ENCODE measurements at regions not wholly inside any gene's neighbourhood (a gene's known extent, or its start where the extent isn't known, plus 50 kb on each side); places are given as distances from the start of the nearest gene placed in this dataset.
"Not testable (repeated sequence)": the region's sequence is repeated elsewhere in the genome, so short reads cannot be mapped to it uniquely, and the experiment has no call there.

- DNase-seq (ENCODE audit: low read depth): not testable (repeated sequence)
Observed at GRCh38 chr3:75394102-75394501, 270.0 kb upstream of the FRG2C start.

- not testable (repeated sequence) for DNase-seq (ENCODE audit: low read depth)
Observed at GRCh38 chr3:75394562-75395360, 269.4 kb upstream of the FRG2C start.

DNA sequence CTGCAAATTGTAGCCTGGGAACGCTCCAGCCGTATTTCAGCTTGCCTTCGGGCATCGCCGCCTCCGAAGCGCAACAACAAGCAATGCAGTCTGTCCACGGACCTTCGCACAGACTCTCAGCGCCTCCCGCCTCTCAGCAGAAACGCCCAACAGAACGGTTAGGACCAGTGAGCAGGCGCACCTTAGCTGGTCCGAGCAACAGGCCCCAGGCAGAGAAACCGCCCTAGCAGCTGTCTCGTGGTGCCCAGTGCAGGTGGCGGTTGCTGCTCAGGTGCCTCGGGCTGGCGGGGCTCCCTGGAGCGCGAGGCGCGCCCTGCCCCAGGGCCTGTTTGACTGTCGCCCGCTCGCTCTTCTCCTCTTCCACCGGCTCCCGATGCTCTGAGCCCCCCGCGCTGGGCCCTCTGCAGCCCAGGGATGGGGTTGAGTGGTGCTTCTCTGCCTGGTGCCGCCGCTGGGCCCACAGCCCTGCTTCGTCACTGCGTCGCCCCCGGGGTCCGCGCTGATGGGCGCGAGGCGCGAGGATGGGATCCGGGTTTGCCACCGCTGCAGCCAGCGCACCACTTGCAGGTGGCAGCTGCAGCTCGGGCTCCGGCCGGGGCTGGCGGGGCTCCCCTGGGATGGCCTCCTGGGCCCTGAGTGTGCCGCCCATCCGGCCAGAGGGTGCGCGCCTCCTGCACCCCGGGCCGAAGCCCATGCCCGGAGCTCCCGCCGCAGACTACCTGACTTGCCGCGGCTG, 268.4 kb upstream of the FRG2C start:
- no peak for DNase-seq (ENCODE audit: low read depth)

DNA sequence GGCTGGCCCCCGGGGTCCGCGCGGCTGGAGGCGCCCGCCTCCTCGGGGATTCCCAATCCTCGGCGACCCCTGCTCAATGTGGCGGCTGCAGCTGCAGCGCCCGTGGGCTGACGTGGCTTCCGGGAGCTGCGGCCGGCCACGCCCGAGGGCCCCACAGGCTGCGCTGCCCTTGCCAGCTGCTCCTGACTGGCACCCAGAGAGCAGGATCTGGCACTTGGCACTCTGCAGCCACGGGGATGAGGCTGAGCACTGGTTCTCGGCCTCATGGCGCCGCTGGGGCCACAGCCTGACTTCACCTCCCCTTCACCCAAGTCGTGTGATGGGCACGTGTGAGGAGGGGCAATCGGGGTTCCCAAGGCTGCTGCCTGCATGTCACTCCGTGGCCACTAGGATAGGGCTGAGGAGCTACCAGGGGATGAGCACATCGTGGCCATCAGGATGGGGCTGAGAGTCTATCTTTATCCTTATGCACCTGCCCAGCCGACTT, 267.8 kb upstream of the FRG2C start:
- no peak for DNase-seq (ENCODE audit: low read depth)

- not testable (repeated sequence) for DNase-seq (ENCODE audit: low read depth)
Observed at GRCh38 chr3:75397486-75397885, 266.6 kb upstream of the FRG2C start.

DNA sequence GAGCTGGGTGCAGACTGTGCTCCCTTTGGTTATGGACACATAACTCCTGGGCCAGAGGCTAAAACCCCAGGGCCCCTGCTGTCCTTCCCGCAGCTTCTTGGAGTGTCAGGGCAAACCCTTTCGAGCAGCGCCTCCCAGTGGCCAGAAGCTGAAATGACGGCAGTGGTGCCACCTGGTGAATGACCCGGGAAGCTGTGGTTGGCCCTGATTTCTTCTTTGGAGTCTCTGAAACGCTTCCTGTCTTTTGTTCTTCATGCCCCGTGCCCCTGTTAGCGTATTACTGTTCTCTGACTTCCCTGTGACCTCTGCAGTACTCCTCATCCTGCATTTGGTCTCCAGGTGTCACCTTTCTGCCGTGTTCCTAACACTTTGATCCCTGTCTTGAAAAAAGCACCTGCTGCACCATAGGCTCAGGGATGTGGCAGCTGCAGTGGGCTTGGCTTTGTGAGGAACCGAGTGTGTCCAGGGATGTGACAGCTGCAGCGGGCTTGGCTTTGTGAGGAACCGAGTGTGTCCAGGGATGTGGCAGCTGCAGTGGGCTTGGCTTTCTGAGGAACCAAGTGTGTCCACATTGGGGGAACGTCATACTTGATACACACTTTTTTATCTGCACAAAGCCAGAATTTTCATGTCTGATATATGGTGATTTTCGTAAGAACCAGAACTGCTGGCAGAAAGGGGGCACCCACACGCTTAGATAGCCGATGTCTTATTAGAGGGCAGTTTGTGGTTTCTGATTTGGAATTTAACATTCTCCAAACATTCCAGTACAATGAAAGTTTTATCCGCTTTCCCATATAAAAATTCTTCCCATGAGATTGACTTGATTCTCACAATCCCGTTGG, 241.8 kb upstream of the FRG2C start:
- DNase-seq (ENCODE audit: low read depth): not testable (repeated sequence)

DNA sequence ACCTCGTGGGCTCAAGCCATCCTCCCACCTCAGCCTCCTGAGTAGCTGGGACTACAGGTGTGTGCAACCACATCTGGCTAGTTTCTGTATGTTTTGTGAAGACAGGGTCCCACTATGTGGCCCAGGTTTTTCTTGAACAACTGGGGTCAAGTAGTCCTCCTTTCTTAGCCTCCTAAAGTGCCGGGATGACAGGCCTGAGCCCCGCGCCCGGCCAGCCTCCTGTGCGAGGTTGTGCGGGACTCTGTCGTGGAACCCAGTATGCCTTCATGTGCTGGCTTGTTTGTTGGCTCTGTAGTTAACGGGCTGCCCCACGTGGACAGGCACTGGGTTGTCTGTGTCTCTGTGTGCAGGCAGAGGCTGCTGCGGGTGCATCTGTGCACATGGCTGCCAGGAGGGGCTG, 238.7 kb upstream of the FRG2C start:
- DNase-seq (ENCODE audit: low read depth): not testable (repeated sequence)

GRCh38 chr3:75427486-75427885, 236.6 kb upstream of the FRG2C start:
- not testable (repeated sequence) for DNase-seq (ENCODE audit: low read depth)

DNA sequence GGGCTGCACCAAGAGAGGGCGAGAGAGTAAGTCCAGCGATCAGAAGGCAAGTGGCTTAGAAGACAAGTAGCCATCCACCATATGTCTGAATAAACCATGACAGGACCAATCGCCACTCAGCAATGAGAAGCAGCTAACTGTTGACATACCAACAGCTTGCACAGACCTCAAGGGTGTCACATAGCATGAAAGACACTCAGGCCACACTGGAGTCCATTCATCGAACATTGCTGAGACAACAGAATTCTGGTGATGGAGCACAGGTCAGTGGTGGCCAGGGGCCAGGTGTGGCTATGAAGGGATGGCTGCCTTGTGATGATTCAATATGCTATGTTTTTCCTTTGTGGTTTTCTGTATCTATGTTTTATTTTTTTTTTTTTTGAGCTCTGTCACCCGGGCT, 236.2 kb upstream of the FRG2C start:
- not testable (repeated sequence) for DNase-seq (ENCODE audit: low read depth)

DNA sequence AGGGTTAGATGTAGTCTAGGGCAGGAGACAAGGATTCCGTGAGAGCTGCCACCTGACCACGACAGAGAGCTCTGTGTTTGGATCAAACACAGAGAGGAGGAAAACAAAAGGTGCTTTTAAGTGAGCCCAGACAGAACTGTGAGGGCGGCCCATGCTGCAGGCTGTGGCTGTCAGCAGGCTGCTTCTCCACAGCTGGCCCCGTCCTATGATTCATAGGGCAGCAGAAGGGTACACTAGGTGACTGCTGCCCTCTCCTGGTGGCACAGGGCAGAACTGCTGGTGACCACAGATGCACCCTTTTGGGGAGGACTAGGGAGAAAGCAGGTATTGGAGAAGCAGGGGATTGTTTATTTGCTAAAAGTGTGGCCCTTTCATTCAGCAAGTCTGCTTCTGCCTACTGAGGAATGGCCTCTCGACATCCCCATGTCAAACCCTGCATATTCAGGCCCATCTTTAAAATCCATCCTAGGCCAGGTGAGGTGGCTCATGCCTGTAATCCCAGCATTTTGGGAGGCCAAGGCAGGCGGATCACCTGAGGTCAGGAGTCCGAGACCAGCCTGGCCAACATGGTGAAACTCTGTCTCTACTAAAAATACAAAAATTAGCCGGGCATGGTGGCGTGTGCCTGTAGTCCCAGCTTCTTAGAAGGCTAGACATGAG, 234.4 kb upstream of the FRG2C start:
- peak; percentile 53 for DNase-seq (ENCODE audit: low read depth)

DNA sequence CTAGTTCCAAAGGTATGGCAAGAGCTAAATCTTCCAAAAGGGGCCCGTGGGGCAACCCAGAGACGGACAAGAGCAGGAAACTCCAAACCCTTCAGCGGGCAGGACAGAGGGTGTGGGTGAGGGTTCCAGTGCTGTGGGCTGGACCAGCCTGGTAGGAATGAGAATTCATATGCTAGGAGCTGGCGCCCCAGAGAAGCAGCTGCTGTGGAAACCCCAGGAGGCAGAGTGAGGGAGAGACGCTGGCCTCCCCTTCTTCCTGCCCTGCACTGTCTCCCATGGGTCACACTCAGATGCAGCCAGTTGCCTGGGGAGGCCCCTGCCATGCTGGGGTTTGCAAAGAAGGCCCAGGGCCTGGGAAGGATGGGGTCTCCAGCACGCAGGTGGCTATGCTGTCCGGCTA, 233.7 kb upstream of the FRG2C start:
- not testable (repeated sequence) for DNase-seq (ENCODE audit: low read depth)

- not testable (repeated sequence) for DNase-seq (ENCODE audit: low read depth)
Observed at GRCh38 chr3:75431120-75431519, 233.0 kb upstream of the FRG2C start.

DNA sequence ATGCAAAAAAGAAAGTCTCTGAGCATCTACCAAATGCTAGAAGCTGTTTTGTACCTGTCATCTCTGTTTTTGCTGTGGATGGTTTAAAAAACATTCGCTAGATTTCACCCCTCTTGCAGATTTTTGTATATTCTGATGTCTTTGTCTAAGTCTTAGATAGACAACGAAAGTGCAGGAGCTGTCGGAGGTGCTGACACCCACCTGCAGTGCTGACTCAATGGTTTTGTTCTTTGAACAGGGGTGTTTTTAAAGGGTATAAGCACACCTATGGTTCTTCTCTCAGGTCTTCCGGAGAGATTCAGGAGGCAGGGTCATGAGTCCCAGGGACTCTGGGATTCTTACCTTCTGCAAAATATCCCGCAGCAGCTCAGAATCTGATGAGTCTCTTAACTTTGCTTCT, 231.7 kb upstream of the FRG2C start:
- not testable (repeated sequence) for DNase-seq (ENCODE audit: low read depth)

DNA sequence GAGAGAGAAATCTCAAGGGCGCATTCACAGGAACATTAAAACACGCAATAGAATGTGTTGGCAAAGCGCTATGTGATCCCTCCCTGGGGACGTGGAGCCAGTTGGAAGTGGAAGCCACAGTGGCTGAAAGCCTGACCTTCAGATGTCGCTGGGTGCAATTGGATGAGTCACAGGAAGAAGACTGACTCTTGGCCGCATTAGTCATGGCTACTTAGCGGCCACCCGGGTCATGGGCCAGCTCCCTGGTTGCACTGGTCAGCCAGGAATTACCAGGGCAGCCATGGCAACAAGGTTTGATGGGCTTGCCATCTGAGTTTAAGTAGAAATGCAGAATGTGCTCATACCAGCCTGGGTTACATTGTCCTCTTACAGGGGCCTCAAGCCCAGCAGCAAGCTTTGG, 231.2 kb upstream of the FRG2C start:
- peak; percentile 63 for DNase-seq (ENCODE audit: low read depth)

GRCh38 chr3:75433295-75433694, 230.8 kb upstream of the FRG2C start:
- not testable (repeated sequence) for DNase-seq (ENCODE audit: low read depth)

- not testable (repeated sequence) for DNase-seq (ENCODE audit: low read depth)
Observed at GRCh38 chr3:75434276-75434912, 229.7 kb upstream of the FRG2C start.

DNA sequence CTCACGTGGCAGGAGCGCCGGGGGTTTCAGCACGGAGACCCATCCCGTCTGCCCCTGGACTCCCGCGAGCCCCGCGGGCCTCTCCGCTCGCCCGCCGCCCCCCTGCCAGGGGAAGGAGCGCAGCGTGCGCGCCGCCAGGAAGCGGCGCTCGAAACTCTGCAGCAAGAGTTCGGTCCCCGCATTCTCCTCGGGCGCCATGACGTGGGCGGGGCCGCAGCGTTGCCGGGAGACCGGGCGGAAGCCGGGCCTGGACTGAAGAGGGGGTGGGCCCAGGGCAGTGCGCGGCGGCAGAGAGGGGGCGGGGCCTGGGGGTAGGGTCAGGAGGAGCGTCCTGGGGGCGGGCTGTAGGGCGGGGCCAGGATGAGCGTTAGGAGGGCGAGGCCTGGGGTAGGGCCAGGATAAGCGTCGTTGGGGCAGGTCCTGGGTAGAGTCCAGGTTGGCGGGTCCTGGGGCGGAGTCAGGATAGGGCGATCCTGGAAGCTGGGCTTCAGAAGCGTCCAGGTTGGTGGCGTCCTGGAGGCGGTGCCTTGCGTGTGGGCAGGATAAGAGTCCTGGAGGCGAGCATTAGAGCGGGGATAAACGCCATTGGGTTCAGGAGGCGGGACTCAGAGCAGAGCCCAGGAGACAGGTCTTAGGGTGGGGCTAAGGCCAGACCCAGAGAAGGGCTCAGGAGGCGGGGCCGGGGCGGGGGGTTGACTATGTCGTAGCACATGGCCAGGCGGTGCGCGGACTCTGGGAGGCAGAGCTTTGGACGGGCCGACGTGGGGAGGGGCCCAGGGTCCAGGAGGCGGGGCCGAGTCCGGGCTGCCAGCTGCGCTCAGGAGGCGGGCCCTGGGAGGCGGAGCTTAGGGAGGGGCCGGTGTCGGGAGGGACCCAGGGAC, 229.0 kb upstream of the FRG2C start:
- peak; percentile 95 for DNase-seq (ENCODE audit: low read depth)

DNA sequence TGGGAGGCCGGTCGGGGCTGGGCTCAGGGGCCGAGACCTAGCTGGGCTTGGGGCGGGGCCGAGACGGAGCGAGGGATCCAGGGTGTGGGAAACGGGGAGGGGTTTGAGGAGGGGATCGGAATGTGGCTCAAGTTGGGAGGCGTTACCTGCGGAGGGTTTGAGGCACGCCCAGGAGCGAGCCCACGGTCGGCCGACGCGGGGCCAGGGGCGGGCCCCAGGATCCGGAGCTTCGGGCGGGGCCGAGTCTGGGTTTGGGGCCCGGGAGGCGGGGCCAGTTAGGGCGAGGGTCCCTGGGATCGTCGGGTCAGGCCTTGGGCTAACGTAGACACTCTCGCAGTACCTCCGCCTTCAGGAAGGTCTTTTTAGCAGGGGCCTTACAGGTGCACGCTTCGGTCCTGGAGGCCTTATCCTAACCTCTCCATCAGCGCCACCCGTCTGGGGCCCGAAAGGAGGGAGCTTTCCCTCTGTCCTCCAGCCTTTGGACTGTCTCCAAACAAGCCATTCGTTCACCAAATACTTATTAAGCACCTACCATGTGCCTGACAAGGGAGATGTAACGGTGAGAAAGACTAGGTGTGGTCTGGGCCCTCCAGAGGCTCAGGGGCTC, 228.2 kb upstream of the FRG2C start:
- peak; percentile 38 for DNase-seq (ENCODE audit: low read depth)

DNA sequence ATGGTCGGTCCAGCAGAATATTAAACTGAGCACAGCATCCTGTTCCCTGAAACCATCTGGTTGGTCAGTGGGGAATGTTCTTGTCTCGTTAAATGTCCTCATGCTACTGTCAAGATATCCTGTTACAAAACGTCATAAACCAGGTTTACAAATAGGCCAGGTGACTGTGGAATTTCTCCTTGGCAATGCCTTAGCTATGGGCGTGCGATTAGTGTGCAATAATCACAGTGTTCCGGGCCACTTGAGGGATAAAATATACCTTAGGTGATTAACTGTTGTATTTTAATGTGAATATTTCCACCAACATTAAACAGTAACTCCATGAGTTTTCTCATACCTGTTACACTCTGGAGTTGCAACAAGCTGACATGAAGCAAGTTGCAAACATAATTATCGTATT, 223.1 kb upstream of the FRG2C start:
- DNase-seq (ENCODE audit: low read depth): not testable (repeated sequence)

GRCh38 chr3:75444634-75445033, 219.5 kb upstream of the FRG2C start:
- not testable (repeated sequence) for DNase-seq (ENCODE audit: low read depth)
